GM12865 (cell line): ENCODE measurements at regions not wholly inside any gene's neighbourhood (a gene's known extent, or its start where the extent isn't known, plus 50 kb on each side); places are given as distances from the start of the nearest gene placed in this dataset.

ENCODE experiments used
- DNase-seq: peaks from one replicate; pipeline ENCODE4 v3.0.0; 2010; ENCODE audit warnings: low read depth
- H3K4me3 ChIP-seq: 2 replicates; pipeline ENCODE4 v1.5.1; 2011; ENCODE audit warnings: mild to moderate bottlenecking, low read depth, low read length, control low read depth
- CTCF ChIP-seq: IDR thresholded peaks from 2 replicates; pipeline ENCODE4 v1.5.1; 2011; ENCODE audit warnings: low read length, control low read depth, low read depth, inconsistent platforms; ENCODE audit not compliant: insufficient read depth; ENCODE audit errors: missing control alignments

GRCh38 chr12:34212651-34213050, 190.4 kb downstream of the ALG10 start:
- no peak for DNase-seq
- H3K4me3 ChIP-seq = no peak overlapping the region
- TF ChIP-seq CTCF = no peak

GRCh38 chr12:34214011-34214410, 191.7 kb downstream of the ALG10 start:
- DNase-seq = no peak
- no peak overlapping the region for H3K4me3 ChIP-seq
- TF ChIP-seq CTCF = no peak

GRCh38 chr12:34215213-34215892, 193.1 kb downstream of the ALG10 start:
- DNase-seq = no peak
- no peak overlapping the region for H3K4me3 ChIP-seq
- TF ChIP-seq CTCF = no peak

GRCh38 chr12:34215893-34216285, 193.6 kb downstream of the ALG10 start:
- DNase-seq = no peak

GRCh38 chr12:34217660-34218059, 195.4 kb downstream of the ALG10 start:
- H3K4me3 ChIP-seq = no peak overlapping the region
- TF ChIP-seq CTCF = no peak
- DNase-seq = no peak

More at GRCh38 chr12:34215893-34216285, 193.6 kb downstream of the ALG10 start:
- no peak overlapping the region for H3K4me3 ChIP-seq
- no peak for TF ChIP-seq CTCF

- H3K4me3 ChIP-seq = peak overlapping the region; percentile 26
- TF ChIP-seq CTCF = peak; percentile 91
- DNase-seq = peak; percentile 74
These were observed 196.1 kb downstream of the ALG10 start for GRCh38 chr12:34218193-34219045.
